ENCODE measurements at regions not wholly inside any gene's neighbourhood (a gene's known extent, or its start where the extent isn't known, plus 50 kb on each side); places are given as distances from the start of the nearest gene placed in this dataset.

DNA sequence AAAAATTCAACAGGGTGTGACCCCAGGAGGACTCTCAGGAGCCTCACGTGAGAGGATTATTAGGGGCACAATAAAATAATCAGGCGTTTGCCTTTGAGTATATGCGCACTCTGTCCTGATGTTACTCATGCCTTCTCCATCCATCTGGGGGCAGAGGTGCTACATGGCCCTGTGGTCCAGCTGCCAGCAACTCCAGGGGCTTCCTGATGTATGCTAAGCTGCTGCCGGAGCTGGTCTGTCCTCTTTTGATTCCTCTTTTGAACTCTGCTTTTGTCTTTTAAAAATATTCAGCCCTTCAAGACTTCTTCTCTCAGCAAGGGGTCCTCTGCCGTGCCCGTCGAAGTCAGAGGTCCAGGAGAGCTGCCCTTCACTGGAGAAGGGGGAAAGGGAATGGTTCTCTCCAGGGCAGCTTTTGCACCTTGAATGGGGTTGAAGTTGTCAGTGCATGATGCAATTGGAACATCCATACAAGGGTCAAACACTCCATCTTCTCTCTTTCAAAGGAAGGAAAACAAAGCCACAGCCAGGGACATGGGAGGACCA is 431.4 kb downstream of the SHISA9 start:
- TF ChIP-seq, protein P1, sequence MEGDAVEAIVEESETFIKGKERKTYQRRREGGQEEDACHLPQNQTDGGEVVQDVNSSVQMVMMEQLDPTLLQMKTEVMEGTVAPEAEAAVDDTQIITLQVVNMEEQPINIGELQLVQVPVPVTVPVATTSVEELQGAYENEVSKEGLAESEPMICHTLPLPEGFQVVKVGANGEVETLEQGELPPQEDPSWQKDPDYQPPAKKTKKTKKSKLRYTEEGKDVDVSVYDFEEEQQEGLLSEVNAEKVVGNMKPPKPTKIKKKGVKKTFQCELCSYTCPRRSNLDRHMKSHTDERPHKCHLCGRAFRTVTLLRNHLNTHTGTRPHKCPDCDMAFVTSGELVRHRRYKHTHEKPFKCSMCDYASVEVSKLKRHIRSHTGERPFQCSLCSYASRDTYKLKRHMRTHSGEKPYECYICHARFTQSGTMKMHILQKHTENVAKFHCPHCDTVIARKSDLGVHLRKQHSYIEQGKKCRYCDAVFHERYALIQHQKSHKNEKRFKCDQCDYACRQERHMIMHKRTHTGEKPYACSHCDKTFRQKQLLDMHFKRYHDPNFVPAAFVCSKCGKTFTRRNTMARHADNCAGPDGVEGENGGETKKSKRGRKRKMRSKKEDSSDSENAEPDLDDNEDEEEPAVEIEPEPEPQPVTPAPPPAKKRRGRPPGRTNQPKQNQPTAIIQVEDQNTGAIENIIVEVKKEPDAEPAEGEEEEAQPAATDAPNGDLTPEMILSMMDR (IDR thresholded peaks at IDR 0.05): no peak
- TF ChIP-seq POLR2A (IDR thresholded peaks at IDR 0.05): no peak
